ENCODE measurements at regions not wholly inside any gene's neighbourhood (a gene's known extent, or its start where the extent isn't known, plus 50 kb on each side); places are given as distances from the start of the nearest gene placed in this dataset.
A peak's percentile ranks its signal among the peaks of the same experiment; 100 is the strongest.
"Not testable (repeated sequence)": the region's sequence is repeated elsewhere in the genome, so short reads cannot be mapped to it uniquely, and the experiment has no call there.

- Histone ChIP-seq H3K9me3 (ENCODE audit: control insufficient read depth in 1 of 2, low read length in 2 of 2) (no peaks in the 10 kb centered on the region), H3K27me3 (ENCODE audit: low read depth, low read length) (no peaks in the 10 kb centered on the region), H3K36me3 (ENCODE audit: control insufficient read depth in 1 of 2, insufficient read depth in 2 of 2, low read length in 2 of 2) (no peaks in the 10 kb centered on the region), H3K27ac (ENCODE audit: low read length) (no peak overlapping the region), H3K4me1 (ENCODE audit: control insufficient read depth in 1 of 2, insufficient read depth in 2 of 2, low read length in 2 of 2) (peaks cover 0 to 7% of the 10 kb centered on the region in 2 donors), H3K4me3 (ENCODE audit: low read depth in 1 of 2, low read length in 2 of 2) (no peak overlapping the region)
Observed at GRCh38 chr5:60495644-60496520, 204.1 kb downstream of the DEPDC1B start.

DNA sequence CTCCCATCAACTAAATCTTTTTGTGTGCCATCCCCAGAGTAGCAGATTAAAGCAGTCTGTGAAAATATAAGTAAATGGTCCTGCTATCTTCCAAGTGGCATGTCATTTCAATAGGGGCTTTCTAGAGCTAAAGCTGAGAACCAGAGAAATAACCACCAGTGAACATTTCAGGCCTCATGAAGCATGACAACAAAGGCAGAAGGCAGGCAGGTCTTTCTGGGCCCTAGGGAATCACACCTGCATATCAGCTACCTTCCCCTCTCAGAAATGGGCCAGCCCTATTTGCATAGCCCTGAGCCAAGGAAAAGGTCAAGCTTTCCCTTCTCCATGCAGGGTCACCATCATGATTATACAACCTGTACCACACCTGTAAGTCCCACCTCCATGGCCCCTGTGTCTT lies 205.3 kb downstream of the DEPDC1B start:
- H3K27ac ChIP-seq (ENCODE audit: low read length) = no peak overlapping the region
- H3K4me3 ChIP-seq (ENCODE audit: low read depth in 1 of 2, low read length in 2 of 2) = no peak overlapping the region

DNA sequence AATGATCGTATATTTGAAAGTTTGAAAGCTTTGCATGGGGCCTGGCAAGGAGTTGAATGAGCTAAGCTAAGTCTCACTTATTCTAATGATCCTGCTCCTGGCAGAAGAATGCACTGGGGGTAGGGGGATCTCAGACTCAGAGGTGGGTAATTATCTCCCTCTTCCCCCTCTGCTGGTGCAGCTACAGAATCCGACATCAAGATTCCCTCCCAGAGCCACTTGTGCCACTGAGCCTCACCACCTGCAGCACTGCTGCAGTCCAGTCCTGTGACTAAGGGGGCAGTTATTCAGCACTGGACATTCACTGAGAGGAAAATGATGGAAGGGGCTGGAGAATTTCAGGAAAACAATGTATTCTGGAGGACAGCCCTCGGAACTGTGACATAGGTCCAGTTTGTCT lies 205.8 kb downstream of the DEPDC1B start:
- Histone ChIP-seq H3K4me3 (ENCODE audit: low read depth in 1 of 2, low read length in 2 of 2) (no peak overlapping the region), H3K27ac (ENCODE audit: low read length) (no peak overlapping the region), H3K9me3 (ENCODE audit: control insufficient read depth in 1 of 2, low read length in 2 of 2) (no peaks in the 10 kb centered on the region), H3K4me1 (ENCODE audit: control insufficient read depth in 1 of 2, insufficient read depth in 2 of 2, low read length in 2 of 2) (peaks cover 0 to 5% of the 10 kb centered on the region in 2 donors), H3K36me3 (ENCODE audit: control insufficient read depth in 1 of 2, insufficient read depth in 2 of 2, low read length in 2 of 2) (no peaks in the 10 kb centered on the region), H3K27me3 (ENCODE audit: low read depth, low read length) (no peaks in the 10 kb centered on the region)

More for the DNA sequence above, 205.3 kb downstream of the DEPDC1B start:
- no peaks in the 10 kb centered on the region for H3K27me3 ChIP-seq (ENCODE audit: low read depth, low read length)
- H3K36me3 ChIP-seq (ENCODE audit: control insufficient read depth in 1 of 2, insufficient read depth in 2 of 2, low read length in 2 of 2) = no peaks in the 10 kb centered on the region
- no peaks in the 10 kb centered on the region for H3K9me3 ChIP-seq (ENCODE audit: control insufficient read depth in 1 of 2, low read length in 2 of 2)
- peaks cover 0 to 7% of the 10 kb centered on the region in 2 donors for H3K4me1 ChIP-seq (ENCODE audit: control insufficient read depth in 1 of 2, insufficient read depth in 2 of 2, low read length in 2 of 2)

DNA sequence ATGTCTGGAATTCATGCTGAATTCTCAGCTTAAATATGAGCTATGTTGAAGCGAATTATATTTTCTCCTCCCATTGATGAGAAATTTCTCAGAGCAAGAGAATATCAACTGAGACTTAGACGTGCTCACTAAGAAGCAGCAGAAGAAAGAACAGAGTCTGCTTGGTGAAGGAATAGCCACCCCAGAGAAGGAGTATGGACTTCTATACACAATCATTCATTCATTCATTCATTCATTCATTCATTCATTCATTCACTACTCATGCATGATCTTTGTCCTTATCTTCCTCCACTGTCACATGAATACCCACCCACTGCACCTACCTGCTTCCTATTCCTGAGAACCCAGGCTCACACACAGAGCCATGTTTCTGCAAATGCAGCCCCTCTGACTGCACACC lies 206.6 kb downstream of the DEPDC1B start:
- no peaks in the 10 kb centered on the region for H3K36me3 ChIP-seq (ENCODE audit: control insufficient read depth in 1 of 2, insufficient read depth in 2 of 2, low read length in 2 of 2)
- H3K4me1 ChIP-seq (ENCODE audit: control insufficient read depth in 1 of 2, insufficient read depth in 2 of 2, low read length in 2 of 2) = no peaks in the 10 kb centered on the region
- H3K27ac ChIP-seq (ENCODE audit: low read length) = no peak overlapping the region
- H3K9me3 ChIP-seq (ENCODE audit: control insufficient read depth in 1 of 2, low read length in 2 of 2) = no peaks in the 10 kb centered on the region
- H3K27me3 ChIP-seq (ENCODE audit: low read depth, low read length) = no peaks in the 10 kb centered on the region
- H3K4me3 ChIP-seq (ENCODE audit: low read depth in 1 of 2, low read length in 2 of 2) = no peak overlapping the region

- no peak overlapping the region for H3K4me3 ChIP-seq (ENCODE audit: low read depth in 1 of 2, low read length in 2 of 2)
- H3K36me3 ChIP-seq (ENCODE audit: control insufficient read depth in 1 of 2, insufficient read depth in 2 of 2, low read length in 2 of 2) = no peaks in the 10 kb centered on the region
- no peaks in the 10 kb centered on the region for H3K27me3 ChIP-seq (ENCODE audit: low read depth, low read length)
- H3K27ac ChIP-seq (ENCODE audit: low read length) = no peak overlapping the region
- H3K9me3 ChIP-seq (ENCODE audit: control insufficient read depth in 1 of 2, low read length in 2 of 2) = no peaks in the 10 kb centered on the region
- no peaks in the 10 kb centered on the region for H3K4me1 ChIP-seq (ENCODE audit: control insufficient read depth in 1 of 2, insufficient read depth in 2 of 2, low read length in 2 of 2)
Observed at GRCh38 chr5:60492958-60493357, 207.0 kb downstream of the DEPDC1B start.

DNA sequence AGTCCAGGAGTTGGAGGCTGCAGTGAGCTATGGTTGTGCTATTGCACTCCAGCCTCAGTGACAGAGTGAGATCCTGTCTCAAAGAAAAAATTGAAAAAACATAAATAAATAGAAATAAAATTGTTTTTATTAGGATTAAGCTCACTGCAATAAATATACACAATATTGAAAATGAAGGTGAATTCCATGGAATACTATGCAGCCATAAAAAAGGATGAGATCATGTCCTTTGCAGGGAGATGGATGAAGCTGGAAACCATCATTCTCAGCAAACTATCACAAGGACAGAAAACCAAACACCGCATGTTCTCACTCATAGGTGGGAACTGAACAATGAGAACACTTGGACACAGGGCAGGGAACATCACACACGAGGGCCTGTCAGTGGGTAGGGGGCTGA lies 207.6 kb downstream of the DEPDC1B start:
- H3K36me3 ChIP-seq (ENCODE audit: control insufficient read depth in 1 of 2, insufficient read depth in 2 of 2, low read length in 2 of 2); H3K4me1 ChIP-seq (ENCODE audit: control insufficient read depth in 1 of 2, insufficient read depth in 2 of 2, low read length in 2 of 2); H3K27me3 ChIP-seq (ENCODE audit: low read depth, low read length); H3K4me3 ChIP-seq (ENCODE audit: low read depth in 1 of 2, low read length in 2 of 2); H3K9me3 ChIP-seq (ENCODE audit: control insufficient read depth in 1 of 2, low read length in 2 of 2); H3K27ac ChIP-seq (ENCODE audit: low read length): not testable (repeated sequence)

GRCh38 chr5:60490597-60491166 lies 209.3 kb downstream of the DEPDC1B start:
- Histone ChIP-seq H3K27me3 (ENCODE audit: low read depth, low read length) (no peaks in the 10 kb centered on the region), H3K4me3 (ENCODE audit: low read depth in 1 of 2, low read length in 2 of 2) (no peak overlapping the region), H3K27ac (ENCODE audit: low read length) (peak overlapping the region; percentile 41), H3K4me1 (ENCODE audit: control insufficient read depth in 1 of 2, insufficient read depth in 2 of 2, low read length in 2 of 2) (no peaks in the 10 kb centered on the region), H3K36me3 (ENCODE audit: control insufficient read depth in 1 of 2, insufficient read depth in 2 of 2, low read length in 2 of 2) (no peaks in the 10 kb centered on the region), H3K9me3 (ENCODE audit: control insufficient read depth in 1 of 2, low read length in 2 of 2) (no peaks in the 10 kb centered on the region)

GRCh38 chr5:60489856-60490255 lies 210.1 kb downstream of the DEPDC1B start:
- H3K27me3 ChIP-seq (ENCODE audit: low read depth, low read length) = no peaks in the 10 kb centered on the region
- H3K9me3 ChIP-seq (ENCODE audit: control insufficient read depth in 1 of 2, low read length in 2 of 2) = no peaks in the 10 kb centered on the region
- no peaks in the 10 kb centered on the region for H3K36me3 ChIP-seq (ENCODE audit: control insufficient read depth in 1 of 2, insufficient read depth in 2 of 2, low read length in 2 of 2)
- H3K4me3 ChIP-seq (ENCODE audit: low read depth in 1 of 2, low read length in 2 of 2) = peak overlapping the region; percentile 59
- no peaks in the 10 kb centered on the region for H3K4me1 ChIP-seq (ENCODE audit: control insufficient read depth in 1 of 2, insufficient read depth in 2 of 2, low read length in 2 of 2)
- peak overlapping the region; percentile 65 for H3K27ac ChIP-seq (ENCODE audit: low read length)

GRCh38 chr5:60489377-60489776 lies 210.6 kb downstream of the DEPDC1B start:
- Histone ChIP-seq H3K36me3 (ENCODE audit: control insufficient read depth in 1 of 2, insufficient read depth in 2 of 2, low read length in 2 of 2) (no peaks in the 10 kb centered on the region), H3K4me3 (ENCODE audit: low read depth in 1 of 2, low read length in 2 of 2) (peak overlapping the region; percentile 59), H3K9me3 (ENCODE audit: control insufficient read depth in 1 of 2, low read length in 2 of 2) (no peaks in the 10 kb centered on the region), H3K27me3 (ENCODE audit: low read depth, low read length) (no peaks in the 10 kb centered on the region), H3K27ac (ENCODE audit: low read length) (peak overlapping the region; percentile 65), H3K4me1 (ENCODE audit: control insufficient read depth in 1 of 2, insufficient read depth in 2 of 2, low read length in 2 of 2) (no peaks in the 10 kb centered on the region)

GRCh38 chr5:60488466-60489130 lies 211.4 kb downstream of the DEPDC1B start:
- Histone ChIP-seq H3K9me3 (ENCODE audit: control insufficient read depth in 1 of 2, low read length in 2 of 2) (no peaks in the 10 kb centered on the region), H3K36me3 (ENCODE audit: control insufficient read depth in 1 of 2, insufficient read depth in 2 of 2, low read length in 2 of 2) (no peaks in the 10 kb centered on the region), H3K27ac (ENCODE audit: low read length) (peak overlapping the region; percentile 65), H3K4me3 (ENCODE audit: low read depth in 1 of 2, low read length in 2 of 2) (peak overlapping the region; percentile 59), H3K27me3 (ENCODE audit: low read depth, low read length) (no peaks in the 10 kb centered on the region), H3K4me1 (ENCODE audit: control insufficient read depth in 1 of 2, insufficient read depth in 2 of 2, low read length in 2 of 2) (no peaks in the 10 kb centered on the region)

DNA sequence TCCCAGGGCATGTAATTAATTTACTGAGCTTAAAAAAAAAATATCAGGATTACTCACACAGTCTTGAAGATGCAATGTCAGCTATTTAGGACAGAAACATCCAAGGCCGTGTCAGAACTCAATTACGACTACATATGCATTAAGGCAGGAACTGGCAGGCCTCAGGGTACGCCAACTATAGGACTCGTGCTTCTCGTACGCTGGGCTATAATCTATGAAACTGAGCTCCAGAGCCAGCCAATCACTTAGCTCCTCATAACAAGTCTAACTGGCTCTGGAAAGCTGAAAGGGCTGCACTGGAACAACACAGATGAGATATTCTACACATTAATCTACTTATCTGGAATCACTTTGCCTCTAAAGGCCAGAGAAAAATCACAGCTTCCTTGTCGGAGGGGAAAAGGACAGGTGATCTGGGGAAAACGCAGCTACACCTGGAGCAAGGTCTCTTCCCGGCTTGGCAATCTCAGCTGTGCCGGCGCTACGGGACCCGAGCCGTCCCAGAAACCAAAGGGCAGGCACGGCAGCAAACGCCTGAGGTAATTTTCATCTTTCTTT lies 212.0 kb downstream of the DEPDC1B start:
- no peaks in the 10 kb centered on the region for H3K9me3 ChIP-seq (ENCODE audit: control insufficient read depth in 1 of 2, low read length in 2 of 2)
- H3K36me3 ChIP-seq (ENCODE audit: control insufficient read depth in 1 of 2, insufficient read depth in 2 of 2, low read length in 2 of 2) = no peaks in the 10 kb centered on the region
- H3K4me3 ChIP-seq (ENCODE audit: low read depth in 1 of 2, low read length in 2 of 2) = peak overlapping the region; percentile 59
- H3K27me3 ChIP-seq (ENCODE audit: low read depth, low read length) = no peaks in the 10 kb centered on the region
- H3K27ac ChIP-seq (ENCODE audit: low read length) = peak overlapping the region; percentile 65
- no peaks in the 10 kb centered on the region for H3K4me1 ChIP-seq (ENCODE audit: control insufficient read depth in 1 of 2, insufficient read depth in 2 of 2, low read length in 2 of 2)

Data from muscle layer of duodenum (tissue), 2 donors.